ENCODE measurements at regions not wholly inside any gene's neighbourhood (a gene's known extent, or its start where the extent isn't known, plus 50 kb on each side); places are given as distances from the start of the nearest gene placed in this dataset.

DNA sequence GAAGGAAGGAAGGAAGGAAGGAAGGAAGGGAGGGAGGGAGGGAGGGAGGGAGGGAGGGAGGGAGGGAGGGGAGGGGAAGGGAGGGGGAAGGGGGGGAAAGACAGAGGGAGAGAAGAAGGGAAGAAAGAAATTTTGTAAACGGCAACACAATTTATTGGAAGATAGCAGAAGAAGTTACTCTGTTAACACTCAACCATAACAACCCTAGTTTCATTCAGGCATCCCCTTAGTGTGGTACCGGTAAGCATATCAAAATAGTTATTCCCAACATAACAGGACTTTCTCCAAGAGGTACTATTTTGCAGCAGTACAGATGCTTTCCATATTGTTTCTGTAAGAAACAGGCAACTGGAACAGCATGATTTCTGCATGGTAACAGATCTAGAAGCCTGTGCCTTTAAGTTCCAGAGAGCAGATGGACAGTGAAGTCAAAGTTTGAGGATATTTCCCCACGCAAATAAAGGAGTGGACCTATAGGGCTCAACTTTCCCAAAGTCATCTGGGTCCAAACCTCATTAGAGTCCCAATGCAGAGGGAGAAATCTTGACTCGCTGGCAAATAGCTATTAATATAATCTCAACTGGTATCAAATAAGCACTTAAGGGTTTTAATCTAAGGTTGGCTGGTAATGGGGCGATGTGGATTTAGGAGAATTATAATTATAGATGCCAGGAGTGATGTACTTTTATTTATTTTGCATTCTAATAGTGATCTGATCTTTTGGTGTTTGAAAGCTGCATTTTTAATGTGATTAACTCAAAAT lies 69.4 kb downstream of the TENT5A start:
- TF ChIP-seq FOSL2 (IDR thresholded peaks at IDR 0.05; ENCODE audit: borderline replicate concordance, low read depth) (no peak), EZH2phosphoT487 (IDR thresholded peaks at IDR 0.05; ENCODE audit: borderline replicate concordance, low read depth) (no peak), NRF1 (IDR thresholded peaks at IDR 0.05; ENCODE audit: low read depth, low read length) (no peak), EP300 (IDR thresholded peaks at IDR 0.05; ENCODE audit: borderline replicate concordance in 1 of 2, low read depth in 1 of 2, low read length in 1 of 2) (no peak)
- TF ChIP-seq, protein P1, sequence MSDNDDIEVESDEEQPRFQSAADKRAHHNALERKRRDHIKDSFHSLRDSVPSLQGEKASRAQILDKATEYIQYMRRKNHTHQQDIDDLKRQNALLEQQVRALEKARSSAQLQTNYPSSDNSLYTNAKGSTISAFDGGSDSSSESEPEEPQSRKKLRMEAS (IDR thresholded peaks at IDR 0.05; ENCODE audit: low read depth): no peak
- TF ChIP-seq, protein P2, sequence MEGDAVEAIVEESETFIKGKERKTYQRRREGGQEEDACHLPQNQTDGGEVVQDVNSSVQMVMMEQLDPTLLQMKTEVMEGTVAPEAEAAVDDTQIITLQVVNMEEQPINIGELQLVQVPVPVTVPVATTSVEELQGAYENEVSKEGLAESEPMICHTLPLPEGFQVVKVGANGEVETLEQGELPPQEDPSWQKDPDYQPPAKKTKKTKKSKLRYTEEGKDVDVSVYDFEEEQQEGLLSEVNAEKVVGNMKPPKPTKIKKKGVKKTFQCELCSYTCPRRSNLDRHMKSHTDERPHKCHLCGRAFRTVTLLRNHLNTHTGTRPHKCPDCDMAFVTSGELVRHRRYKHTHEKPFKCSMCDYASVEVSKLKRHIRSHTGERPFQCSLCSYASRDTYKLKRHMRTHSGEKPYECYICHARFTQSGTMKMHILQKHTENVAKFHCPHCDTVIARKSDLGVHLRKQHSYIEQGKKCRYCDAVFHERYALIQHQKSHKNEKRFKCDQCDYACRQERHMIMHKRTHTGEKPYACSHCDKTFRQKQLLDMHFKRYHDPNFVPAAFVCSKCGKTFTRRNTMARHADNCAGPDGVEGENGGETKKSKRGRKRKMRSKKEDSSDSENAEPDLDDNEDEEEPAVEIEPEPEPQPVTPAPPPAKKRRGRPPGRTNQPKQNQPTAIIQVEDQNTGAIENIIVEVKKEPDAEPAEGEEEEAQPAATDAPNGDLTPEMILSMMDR (IDR thresholded peaks at IDR 0.05): no peak
- TF ChIP-seq, protein P3, sequence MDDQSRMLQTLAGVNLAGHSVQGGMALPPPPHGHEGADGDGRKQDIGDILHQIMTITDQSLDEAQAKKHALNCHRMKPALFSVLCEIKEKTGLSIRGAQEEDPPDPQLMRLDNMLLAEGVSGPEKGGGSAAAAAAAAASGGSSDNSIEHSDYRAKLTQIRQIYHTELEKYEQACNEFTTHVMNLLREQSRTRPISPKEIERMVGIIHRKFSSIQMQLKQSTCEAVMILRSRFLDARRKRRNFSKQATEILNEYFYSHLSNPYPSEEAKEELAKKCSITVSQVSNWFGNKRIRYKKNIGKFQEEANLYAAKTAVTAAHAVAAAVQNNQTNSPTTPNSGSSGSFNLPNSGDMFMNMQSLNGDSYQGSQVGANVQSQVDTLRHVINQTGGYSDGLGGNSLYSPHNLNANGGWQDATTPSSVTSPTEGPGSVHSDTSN (IDR thresholded peaks at IDR 0.05): no peak
